T-helper 1 cell treated with Interleukin-12 subunit alpha and Interleukin-12 subunit beta and Interleukin-4 antibody, amounts not matched to agents 30 ng/mL and 1 ng/mL, for 36 hours (primary cell): ENCODE measurements at regions not wholly inside any gene's neighbourhood (a gene's known extent, or its start where the extent isn't known, plus 50 kb on each side); places are given as distances from the start of the nearest gene placed in this dataset.

Experiments
- intact Hi-C: fragments of 100-400 bp; cut with micrococcal nuclease; formaldehyde crosslinking; loops from one replicate; pipeline ENCODE4 v1.15.1; 2024

- intact Hi-C loops, result no loop called here
Measured at GRCh38 chr2:217387776-217388387, 528.0 kb upstream of the TNP1 start.

DNA sequence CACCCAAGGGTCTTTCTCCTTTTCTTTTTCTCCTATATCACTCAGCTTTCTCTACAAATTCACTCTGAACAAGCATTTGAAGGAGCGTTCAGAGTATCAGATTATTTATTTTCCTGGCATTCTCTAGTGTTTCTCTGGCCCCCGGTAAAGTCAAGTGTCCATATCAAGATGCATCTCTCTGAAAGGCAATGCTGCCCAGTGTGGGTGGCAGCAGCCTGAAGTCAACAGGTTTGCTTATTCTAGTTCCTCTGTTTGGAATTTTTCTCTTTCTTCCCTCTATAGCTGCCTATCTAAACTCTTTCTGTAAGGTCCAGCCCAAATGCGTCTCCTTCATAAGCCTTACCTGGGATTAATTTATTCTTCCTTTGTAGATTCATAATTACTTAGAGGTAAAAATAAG, 526.2 kb upstream of the TNP1 start:
- intact Hi-C loops, result no loop called here

DNA sequence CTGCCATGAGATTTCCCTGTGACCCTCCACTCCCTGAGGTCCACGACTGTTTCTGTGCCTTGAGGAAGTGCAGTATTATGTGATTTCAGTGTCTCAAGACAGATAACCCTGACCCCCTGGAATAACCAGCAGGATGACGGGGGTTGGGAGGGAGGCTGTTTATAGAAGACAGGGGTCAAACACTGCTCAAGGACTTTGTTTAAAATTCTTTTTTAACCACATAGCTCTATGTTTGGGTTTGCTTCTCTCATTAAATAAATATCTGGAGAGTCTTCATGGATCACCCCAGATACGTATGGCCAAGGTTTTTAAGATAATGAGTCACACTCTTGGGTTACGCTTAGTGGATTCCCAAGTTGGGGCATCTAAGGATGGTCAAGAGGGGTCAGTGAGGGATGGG, 523.8 kb upstream of the TNP1 start:
- intact Hi-C loops, result no loop called here

DNA sequence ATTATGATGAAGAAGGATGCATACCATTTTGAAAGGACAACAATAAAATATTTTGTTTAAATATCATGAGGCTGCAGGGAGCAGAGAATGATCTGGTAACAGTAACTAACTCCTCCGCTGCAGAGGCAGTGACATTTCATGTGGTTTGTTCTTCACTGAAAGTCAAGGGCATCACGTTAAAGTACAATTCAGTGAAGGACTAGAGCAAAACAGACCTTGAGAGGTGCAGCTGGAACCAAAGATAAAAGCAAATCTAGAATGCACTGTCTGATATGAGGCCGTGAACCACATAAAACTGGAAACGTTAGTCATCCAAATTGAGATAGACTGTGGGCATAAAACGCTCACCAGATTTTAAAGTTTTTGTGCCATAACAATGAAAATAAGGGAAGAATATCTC, 522.9 kb upstream of the TNP1 start:
- intact Hi-C loops, result no loop called here

DNA sequence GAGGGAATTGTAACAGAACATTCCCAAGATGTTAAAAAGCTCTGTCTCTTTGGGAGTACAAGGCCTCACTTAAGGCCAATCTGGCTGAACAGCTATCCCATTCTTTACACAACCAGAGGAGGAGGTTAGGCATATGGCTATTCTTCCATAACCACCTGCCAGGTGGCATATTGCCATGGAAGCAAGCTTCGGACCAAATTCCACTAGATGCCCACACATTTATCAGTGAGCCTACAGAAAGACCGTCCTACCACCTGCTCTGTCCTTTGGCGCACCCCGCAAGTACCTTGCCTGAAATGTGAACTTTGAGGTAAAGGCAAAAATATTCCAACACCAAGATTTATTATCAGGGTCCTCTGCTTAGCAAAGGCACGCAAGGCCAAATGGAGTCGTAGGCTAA, 519.9 kb upstream of the TNP1 start:
- intact Hi-C loops, result no loop called here

GRCh38 chr2:217372794-217373193, 512.9 kb upstream of the TNP1 start:
- intact Hi-C loops, result no loop called here

- intact Hi-C loops, result no loop called here
Measured at GRCh38 chr2:217371781-217372213, 511.9 kb upstream of the TNP1 start.

GRCh38 chr2:217370391-217370790, 510.5 kb upstream of the TNP1 start:
- intact Hi-C loops, result no loop called here

DNA sequence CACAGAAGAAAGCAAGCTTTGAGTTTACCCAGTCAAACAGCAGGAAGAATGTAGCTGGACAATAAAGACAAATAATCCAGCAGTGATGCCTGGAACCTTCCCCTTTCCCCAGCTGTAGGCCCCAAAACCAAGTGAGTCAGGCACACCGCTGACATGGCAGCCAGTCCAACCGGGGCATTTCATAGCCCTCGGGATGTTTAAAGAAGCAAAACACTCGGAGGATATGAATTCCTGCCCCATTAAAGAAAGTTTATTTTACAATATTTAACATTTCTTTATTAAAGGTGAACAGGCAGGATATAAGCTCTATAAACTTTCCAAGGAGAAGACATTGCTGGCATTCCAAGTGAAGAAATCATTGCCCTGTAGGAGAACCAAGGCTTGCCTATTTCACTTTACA, 507.6 kb upstream of the TNP1 start:
- intact Hi-C loops, result no loop called here

DNA sequence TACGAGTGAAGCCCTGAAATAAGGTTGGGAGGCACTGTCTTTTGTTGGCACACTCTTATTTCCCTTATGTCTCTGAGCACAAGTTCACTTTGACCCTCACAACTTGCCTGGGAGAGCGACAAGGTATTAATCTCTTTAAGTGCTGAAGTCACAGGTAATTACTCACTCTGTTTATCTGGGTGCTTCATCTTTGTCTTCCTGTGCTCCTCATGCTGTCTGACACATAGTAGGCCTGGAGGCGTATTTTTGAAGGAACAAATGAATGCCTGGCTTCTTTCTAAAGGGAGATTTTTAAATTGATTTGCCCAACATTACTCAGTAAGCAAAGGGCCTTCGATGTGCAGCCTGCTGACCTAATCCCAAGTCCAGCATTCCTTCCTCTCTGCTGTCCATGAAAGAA, 507.1 kb upstream of the TNP1 start:
- intact Hi-C loops, result no loop called here

GRCh38 chr2:217366266-217366895, 506.5 kb upstream of the TNP1 start:
- intact Hi-C loops, result no loop called here

- intact Hi-C loops, result no loop called here
Measured at GRCh38 chr2:217365656-217366055, 505.8 kb upstream of the TNP1 start.

- intact Hi-C loops, result no loop called here
Measured at GRCh38 chr2:217364224-217364623, 504.4 kb upstream of the TNP1 start.

DNA sequence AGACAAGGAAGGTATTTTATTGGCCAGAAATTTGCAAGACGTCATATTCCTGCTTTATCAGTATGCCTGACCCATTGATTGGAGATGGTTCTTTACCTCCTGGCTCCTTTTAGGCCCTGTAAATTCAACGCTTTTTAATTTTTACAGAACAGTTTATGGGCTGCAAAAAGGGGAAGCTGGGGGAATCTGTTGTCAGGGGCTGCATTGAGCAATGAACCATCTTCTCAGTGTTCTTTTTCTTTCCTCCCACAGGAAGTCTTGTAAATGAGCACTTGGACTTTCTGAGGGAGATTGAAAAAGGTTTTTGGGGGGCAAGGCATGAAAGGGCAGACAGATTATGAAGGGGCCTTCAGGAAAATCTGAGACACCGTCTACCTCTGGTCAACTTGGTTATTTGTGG, 503.6 kb upstream of the TNP1 start:
- intact Hi-C loops, result no loop called here

GRCh38 chr2:217362710-217363109, 502.8 kb upstream of the TNP1 start:
- intact Hi-C loops, result no loop called here

GRCh38 chr2:217362286-217362685, 502.4 kb upstream of the TNP1 start:
- intact Hi-C loops, result no loop called here

DNA sequence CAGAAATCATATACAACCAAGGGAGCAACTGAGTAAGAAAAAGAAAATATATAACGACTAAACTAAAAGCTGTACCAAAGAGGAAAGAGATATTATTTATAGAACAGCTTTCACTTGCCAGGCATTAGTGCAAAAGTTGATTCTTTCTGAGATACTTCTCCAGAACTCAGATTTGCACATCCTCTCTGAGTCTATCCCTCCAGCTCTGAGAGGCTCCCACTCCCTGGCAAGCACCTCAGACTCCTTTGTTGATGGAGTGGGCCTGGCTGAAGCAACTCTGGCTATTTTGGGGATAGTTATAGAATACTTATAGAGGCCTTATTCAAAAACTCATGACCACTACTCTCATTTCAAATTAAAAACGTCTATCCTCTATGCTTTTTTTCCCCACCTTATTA, 501.6 kb upstream of the TNP1 start:
- intact Hi-C loops, result no loop called here

GRCh38 chr2:217360781-217361482, 501.1 kb upstream of the TNP1 start:
- intact Hi-C loops, result no loop called here

DNA sequence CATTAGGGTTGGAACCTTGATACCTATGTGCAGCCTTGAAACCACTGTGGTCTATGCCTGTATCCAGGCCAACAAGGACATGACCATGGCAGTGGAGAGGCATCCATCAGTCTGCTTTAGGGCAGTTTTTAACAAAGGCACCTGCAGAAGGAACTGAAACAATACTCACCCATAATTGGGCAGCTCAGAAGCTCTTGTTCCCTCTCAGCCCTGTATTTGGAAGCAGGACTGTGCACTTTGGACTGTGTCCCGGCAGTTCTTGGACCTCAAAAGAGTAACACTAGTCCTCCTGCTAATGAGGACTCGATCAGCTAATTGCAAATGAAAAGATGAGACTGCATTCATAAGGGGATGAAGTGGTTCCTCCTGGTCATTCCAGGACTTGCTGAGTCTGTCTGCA, 500.2 kb upstream of the TNP1 start:
- intact Hi-C loops, result no loop called here

DNA sequence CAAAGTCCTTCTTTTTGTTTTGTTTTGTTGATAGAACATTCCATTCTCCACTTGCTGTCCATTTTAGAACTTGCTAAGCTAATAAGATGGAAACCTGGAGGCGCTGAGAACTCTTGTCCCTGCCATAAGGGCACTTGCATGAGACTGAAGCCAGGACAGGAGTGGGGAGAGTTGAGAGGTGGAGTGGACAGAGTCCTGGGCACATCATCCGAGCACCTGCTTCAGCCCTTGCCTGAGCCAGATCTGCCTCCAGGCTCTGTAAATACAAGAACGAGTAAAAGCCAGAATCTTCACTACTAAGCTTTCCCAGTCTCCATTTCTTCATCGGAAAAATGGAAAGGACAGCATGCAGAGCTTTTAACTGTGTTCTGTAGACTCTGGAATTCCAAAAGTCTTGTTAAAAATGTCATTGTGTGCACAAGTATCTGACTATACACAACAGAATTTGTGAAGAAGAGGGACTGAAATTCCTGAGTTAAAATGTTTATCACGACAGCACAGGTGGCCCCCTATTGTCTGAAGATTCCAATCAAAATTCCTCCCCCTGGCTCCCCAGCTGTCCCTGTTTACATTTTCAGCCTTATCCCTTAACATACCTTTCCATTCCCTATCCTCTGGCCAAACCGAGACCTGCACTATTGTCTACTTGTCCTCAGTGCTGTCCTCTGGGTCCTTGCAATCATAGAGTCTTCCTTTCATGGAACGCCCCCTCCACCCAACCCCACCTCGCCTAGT, 498.2 kb upstream of the TNP1 start:
- intact Hi-C loops, result no loop called here

DNA sequence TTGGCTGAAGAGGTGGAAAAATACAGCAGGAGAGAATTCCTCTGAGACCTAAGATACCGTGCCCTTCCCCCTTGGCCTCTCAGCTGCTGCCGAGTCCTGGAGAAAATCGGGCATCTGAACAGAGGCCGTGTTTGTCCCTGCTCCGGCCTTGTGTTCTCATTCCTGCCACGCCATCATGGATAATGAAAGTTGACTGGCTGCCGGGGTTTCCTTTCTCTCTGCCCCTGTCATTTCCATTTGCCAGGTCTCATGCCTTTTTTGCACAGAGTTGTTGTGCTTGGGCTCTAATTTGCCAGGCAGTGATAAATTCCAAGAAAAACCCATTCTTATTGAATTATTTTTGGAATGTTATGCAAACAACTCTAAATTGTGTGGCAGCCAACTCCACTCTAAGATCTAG, 496.9 kb upstream of the TNP1 start:
- intact Hi-C loops, result no loop called here

- intact Hi-C loops, result no loop called here
Measured at GRCh38 chr2:217356142-217356541, 496.3 kb upstream of the TNP1 start.
